HG02870 (cell line): ENCODE measurements at regions not wholly inside any gene's neighbourhood (a gene's known extent, or its start where the extent isn't known, plus 50 kb on each side); places are given as distances from the start of the nearest gene placed in this dataset.
"Not testable (repeated sequence)": the region's sequence is repeated elsewhere in the genome, so short reads cannot be mapped to it uniquely, and the experiment has no call there.

ENCODE experiments used
- ATAC-seq: cut with Tn5 transposase; IDR thresholded peaks from one replicate; pipeline ENCODE4 v1.9.1; 2021; ENCODE audit warnings: mild to moderate bottlenecking, moderate library complexity; ENCODE audit not compliant: unreplicated experiment

GRCh38 chr1:189524501-189524900, 953.2 kb downstream of the BRINP3 start:
- ATAC-seq, result no peak

- no peak for ATAC-seq
These were observed 947.5 kb downstream of the BRINP3 start for GRCh38 chr1:189530162-189530561.

- no peak for ATAC-seq
These were observed 939.4 kb downstream of the BRINP3 start for GRCh38 chr1:189538271-189538670.

- ATAC-seq, result no peak
These were observed 927.2 kb downstream of the BRINP3 start for GRCh38 chr1:189550498-189550897.

GRCh38 chr1:189563784-189564183, 913.9 kb downstream of the BRINP3 start:
- no peak for ATAC-seq

GRCh38 chr1:189567890-189568289, 909.8 kb downstream of the BRINP3 start:
- no peak for ATAC-seq

- no peak for ATAC-seq
These were observed 881.5 kb downstream of the BRINP3 start for GRCh38 chr1:189596197-189596596.

- no peak for ATAC-seq
These were observed 880.6 kb downstream of the BRINP3 start for GRCh38 chr1:189597083-189597482.

GRCh38 chr1:189605226-189605625, 872.4 kb downstream of the BRINP3 start:
- no peak for ATAC-seq

GRCh38 chr1:189606047-189606446, 871.6 kb downstream of the BRINP3 start:
- no peak for ATAC-seq

GRCh38 chr1:189606795-189607476, 870.7 kb downstream of the BRINP3 start:
- ATAC-seq, result no peak

GRCh38 chr1:189607477-189608096, 870.1 kb downstream of the BRINP3 start:
- ATAC-seq, result no peak

- no peak for ATAC-seq
These were observed 868.5 kb downstream of the BRINP3 start for GRCh38 chr1:189609167-189609566.

GRCh38 chr1:189616893-189617292, 860.8 kb downstream of the BRINP3 start:
- ATAC-seq, result no peak

GRCh38 chr1:189619682-189620332, 857.9 kb downstream of the BRINP3 start:
- no peak for ATAC-seq

GRCh38 chr1:189620471-189620870, 857.2 kb downstream of the BRINP3 start:
- no peak for ATAC-seq

GRCh38 chr1:189623336-189623735, 854.3 kb downstream of the BRINP3 start:
- no peak for ATAC-seq

GRCh38 chr1:189627427-189627826, 850.2 kb downstream of the BRINP3 start:
- no peak for ATAC-seq

- no peak for ATAC-seq
These were observed 848.8 kb downstream of the BRINP3 start for GRCh38 chr1:189628857-189629256.

- ATAC-seq, result no peak
These were observed 844.0 kb downstream of the BRINP3 start for GRCh38 chr1:189633658-189634057.

- no peak for ATAC-seq
These were observed 840.6 kb downstream of the BRINP3 start for GRCh38 chr1:189637041-189637440.

GRCh38 chr1:189644156-189644555, 833.5 kb downstream of the BRINP3 start:
- not testable (repeated sequence) for ATAC-seq
